ENCODE measurements at regions not wholly inside any gene's neighbourhood (a gene's known extent, or its start where the extent isn't known, plus 50 kb on each side); places are given as distances from the start of the nearest gene placed in this dataset.

DNA sequence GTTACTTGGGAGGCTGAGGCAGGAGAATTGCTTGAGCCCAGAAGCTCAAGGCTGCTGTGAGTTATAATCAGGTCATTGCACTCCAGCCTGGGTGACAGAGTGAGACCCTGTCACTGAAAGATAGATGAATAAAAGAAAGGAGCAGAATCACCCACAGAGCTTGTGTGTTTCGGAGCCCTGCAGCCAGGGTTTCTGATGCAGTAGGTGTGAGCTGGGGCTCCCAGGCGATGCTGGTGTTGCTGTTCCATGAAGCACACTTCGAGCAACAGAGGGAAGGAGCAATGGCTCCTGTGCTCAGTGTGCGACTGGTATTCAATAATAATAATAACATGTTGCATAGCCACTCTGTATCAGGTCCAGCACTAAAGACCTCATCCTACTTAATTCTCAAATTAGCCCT, 197.5 kb upstream of the CST7 start:
- H3K4me3 Mint-ChIP-seq, result no peak overlapping the region
- 90% methylated on average over 4 of the region's 4 CpGs for WGBS (ENCODE audit: insufficient coverage)
- Histone ChIP-seq H3K4me3 (ENCODE audit: low read length) (no peak overlapping the region), H3K9me3 (ENCODE audit: control insufficient read depth, insufficient read depth, low read length) (no peaks in the 10 kb centered on the region), H3K27me3 (ENCODE audit: control insufficient read depth, insufficient read depth, low read length) (no peaks in the 10 kb centered on the region), H3K27ac (ENCODE audit: low read length) (no peak overlapping the region), H3K4me1 (ENCODE audit: control insufficient read depth, insufficient read depth, low read length) (no peaks in the 10 kb centered on the region), H3K36me3 (ENCODE audit: control insufficient read depth, insufficient read depth, low read length) (no peaks in the 10 kb centered on the region)
- no peaks in the 10 kb centered on the region for H3K9me3 Mint-ChIP-seq
- peaks cover 2 to 23% of the 10 kb centered on the region in 2 donors for H3K27me3 Mint-ChIP-seq (ENCODE audit: low read depth in 2 of 2)
- ATAC-seq (no peak), DNase-seq (no peak)
- intact Hi-C loops (cut with micrococcal nuclease), result no loop called here
- H3K4me1 Mint-ChIP-seq, result no peaks in the 10 kb centered on the region
- no peak overlapping the region for H3K27ac Mint-ChIP-seq
- TF ChIP-seq, protein P1, sequence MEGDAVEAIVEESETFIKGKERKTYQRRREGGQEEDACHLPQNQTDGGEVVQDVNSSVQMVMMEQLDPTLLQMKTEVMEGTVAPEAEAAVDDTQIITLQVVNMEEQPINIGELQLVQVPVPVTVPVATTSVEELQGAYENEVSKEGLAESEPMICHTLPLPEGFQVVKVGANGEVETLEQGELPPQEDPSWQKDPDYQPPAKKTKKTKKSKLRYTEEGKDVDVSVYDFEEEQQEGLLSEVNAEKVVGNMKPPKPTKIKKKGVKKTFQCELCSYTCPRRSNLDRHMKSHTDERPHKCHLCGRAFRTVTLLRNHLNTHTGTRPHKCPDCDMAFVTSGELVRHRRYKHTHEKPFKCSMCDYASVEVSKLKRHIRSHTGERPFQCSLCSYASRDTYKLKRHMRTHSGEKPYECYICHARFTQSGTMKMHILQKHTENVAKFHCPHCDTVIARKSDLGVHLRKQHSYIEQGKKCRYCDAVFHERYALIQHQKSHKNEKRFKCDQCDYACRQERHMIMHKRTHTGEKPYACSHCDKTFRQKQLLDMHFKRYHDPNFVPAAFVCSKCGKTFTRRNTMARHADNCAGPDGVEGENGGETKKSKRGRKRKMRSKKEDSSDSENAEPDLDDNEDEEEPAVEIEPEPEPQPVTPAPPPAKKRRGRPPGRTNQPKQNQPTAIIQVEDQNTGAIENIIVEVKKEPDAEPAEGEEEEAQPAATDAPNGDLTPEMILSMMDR (IDR thresholded peaks at IDR 0.05), result no peak
- no peaks in the 10 kb centered on the region for H3K36me3 Mint-ChIP-seq

GRCh38 chr20:24752612-24753011, 196.5 kb upstream of the CST7 start:
- H3K36me3 Mint-ChIP-seq, result no peaks in the 10 kb centered on the region
- no peaks in the 10 kb centered on the region for H3K4me1 Mint-ChIP-seq
- Histone ChIP-seq H3K36me3 (ENCODE audit: control insufficient read depth, insufficient read depth, low read length) (no peaks in the 10 kb centered on the region), H3K4me3 (ENCODE audit: low read length) (no peak overlapping the region), H3K27me3 (ENCODE audit: control insufficient read depth, insufficient read depth, low read length) (no peaks in the 10 kb centered on the region), H3K4me1 (ENCODE audit: control insufficient read depth, insufficient read depth, low read length) (no peaks in the 10 kb centered on the region), H3K27ac (ENCODE audit: low read length) (no peak overlapping the region), H3K9me3 (ENCODE audit: control insufficient read depth, insufficient read depth, low read length) (no peaks in the 10 kb centered on the region)
- H3K27me3 Mint-ChIP-seq (ENCODE audit: low read depth in 2 of 2), result peaks cover 5 to 28% of the 10 kb centered on the region in 2 donors
- no peak overlapping the region for H3K27ac Mint-ChIP-seq
- TF ChIP-seq, protein P1 (IDR thresholded peaks at IDR 0.05), result no peak
- no peak overlapping the region for H3K4me3 Mint-ChIP-seq
- intact Hi-C loops (cut with micrococcal nuclease), result no loop called here
- ATAC-seq, result no peak
- no peaks in the 10 kb centered on the region for H3K9me3 Mint-ChIP-seq
- 80% methylated on average over 5 of the region's 6 CpGs for WGBS (ENCODE audit: insufficient coverage)
- no peak for DNase-seq

GRCh38 chr20:24753130-24753529, 195.9 kb upstream of the CST7 start:
- 60% methylated on average over 4 of the region's 4 CpGs for WGBS (ENCODE audit: insufficient coverage)
- intact Hi-C loops (cut with micrococcal nuclease), result no loop called here

DNA sequence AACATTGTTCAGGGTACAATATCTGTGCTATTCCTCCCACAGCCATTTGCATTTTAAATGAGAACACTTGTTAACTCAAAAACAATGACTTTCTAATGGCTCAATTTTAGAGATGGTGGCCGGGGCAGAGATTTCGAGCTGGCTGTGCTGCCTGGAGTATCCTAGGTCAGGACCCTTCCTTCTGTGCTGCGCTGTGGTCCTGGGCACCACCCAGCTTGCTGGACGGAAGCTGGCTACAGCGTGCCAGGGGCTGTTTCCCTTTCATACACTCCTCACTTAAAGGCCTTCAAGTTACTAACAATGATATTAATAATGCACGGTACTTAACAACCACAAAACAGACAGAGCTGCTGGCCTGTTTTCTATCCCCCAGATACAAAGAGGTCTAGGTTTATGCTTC, 194.4 kb upstream of the CST7 start:
- Histone ChIP-seq H3K4me3 (ENCODE audit: low read length) (no peak overlapping the region), H3K27ac (ENCODE audit: low read length) (no peak overlapping the region), H3K36me3 (ENCODE audit: control insufficient read depth, insufficient read depth, low read length) (no peaks in the 10 kb centered on the region), H3K4me1 (ENCODE audit: control insufficient read depth, insufficient read depth, low read length) (no peaks in the 10 kb centered on the region), H3K9me3 (ENCODE audit: control insufficient read depth, insufficient read depth, low read length) (no peaks in the 10 kb centered on the region), H3K27me3 (ENCODE audit: control insufficient read depth, insufficient read depth, low read length) (no peaks in the 10 kb centered on the region)
- TF ChIP-seq, protein P1 (IDR thresholded peaks at IDR 0.05), result no peak
- Mint-ChIP-seq H3K9me3 (no peaks in the 10 kb centered on the region), H3K4me1 (no peaks in the 10 kb centered on the region), H3K27me3 (ENCODE audit: low read depth in 2 of 2) (peaks cover 3 to 32% of the 10 kb centered on the region in 2 donors), H3K27ac (no peak overlapping the region), H3K36me3 (no peaks in the 10 kb centered on the region), H3K4me3 (no peak overlapping the region)
- DNase-seq (no peak), ATAC-seq (no peak)
- intact Hi-C loops (cut with micrococcal nuclease), result no loop called here
- 66% methylated on average over 6 of the region's 6 CpGs for WGBS (ENCODE audit: insufficient coverage)

More at GRCh38 chr20:24753130-24753529, 195.9 kb upstream of the CST7 start:
- Mint-ChIP-seq H3K4me1 (no peaks in the 10 kb centered on the region), H3K27ac (no peak overlapping the region), H3K9me3 (no peaks in the 10 kb centered on the region), H3K4me3 (no peak overlapping the region), H3K36me3 (no peaks in the 10 kb centered on the region), H3K27me3 (ENCODE audit: low read depth in 2 of 2) (peaks cover 5 to 27% of the 10 kb centered on the region in 2 donors)
- no peak overlapping the region for H3K27ac ChIP-seq (ENCODE audit: low read length)
- no peak overlapping the region for H3K4me3 ChIP-seq (ENCODE audit: low read length)
- H3K27me3 ChIP-seq (ENCODE audit: control insufficient read depth, insufficient read depth, low read length), result no peaks in the 10 kb centered on the region
- TF ChIP-seq, protein P1 (IDR thresholded peaks at IDR 0.05), result no peak
- no peak for DNase-seq
- H3K4me1 ChIP-seq (ENCODE audit: control insufficient read depth, insufficient read depth, low read length), result no peaks in the 10 kb centered on the region
- ATAC-seq, result no peak
- H3K36me3 ChIP-seq (ENCODE audit: control insufficient read depth, insufficient read depth, low read length), result no peaks in the 10 kb centered on the region
- no peaks in the 10 kb centered on the region for H3K9me3 ChIP-seq (ENCODE audit: control insufficient read depth, insufficient read depth, low read length)
